Epidermal melanocyte (primary cell): ENCODE measurements at regions not wholly inside any gene's neighbourhood (a gene's known extent, or its start where the extent isn't known, plus 50 kb on each side); places are given as distances from the start of the nearest gene placed in this dataset.
A peak's percentile ranks its signal among the peaks of the same experiment; 100 is the strongest.

Experiments
- DNase-seq: peaks from one replicate; pipeline ENCODE4 v3.0.0; 2011; ENCODE audit warnings: low spot score; ENCODE audit not compliant: insufficient read length

DNA sequence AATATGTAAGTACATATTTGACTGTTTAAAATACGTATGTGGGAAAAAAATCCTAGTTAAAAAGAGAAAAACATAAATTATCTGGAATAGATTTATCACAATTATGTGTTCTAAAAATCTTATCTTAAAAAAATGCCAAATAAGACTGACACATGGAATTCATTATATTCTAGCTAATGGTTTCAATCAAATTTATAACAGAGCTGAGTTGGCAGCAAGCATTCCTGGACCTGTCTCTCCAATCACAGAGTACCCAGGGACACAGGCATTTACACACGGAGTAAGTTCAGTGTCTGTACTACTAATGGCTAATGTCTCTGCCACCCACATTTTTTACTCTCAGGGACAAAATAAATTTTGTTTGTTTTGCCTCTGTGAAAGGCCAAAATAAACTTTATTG is 122.3 kb downstream of the RPS12 start:
- DNase-seq, result no peak

DNA sequence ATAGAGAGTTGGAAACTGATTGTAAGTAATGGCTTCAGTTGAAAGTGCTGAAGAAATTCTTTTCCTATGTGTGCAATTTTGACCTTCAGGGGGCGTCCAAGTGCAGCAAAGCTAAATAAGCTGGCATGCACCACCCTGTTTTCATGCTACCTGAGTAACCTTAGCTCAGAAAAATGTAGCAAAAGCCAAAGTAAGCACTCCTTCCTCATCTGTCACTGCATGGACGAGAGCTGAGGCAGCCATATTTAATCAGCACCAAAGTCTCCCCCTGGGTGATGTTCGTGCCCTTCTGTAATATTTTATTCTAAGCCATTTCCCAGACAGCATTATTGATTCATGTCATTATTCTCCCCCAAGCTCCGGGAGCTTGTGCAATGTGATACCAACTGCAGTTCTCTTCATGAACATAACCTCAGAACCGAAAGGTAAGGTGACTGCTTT is 123.1 kb downstream of the RPS12 start:
- no peak for DNase-seq

DNA sequence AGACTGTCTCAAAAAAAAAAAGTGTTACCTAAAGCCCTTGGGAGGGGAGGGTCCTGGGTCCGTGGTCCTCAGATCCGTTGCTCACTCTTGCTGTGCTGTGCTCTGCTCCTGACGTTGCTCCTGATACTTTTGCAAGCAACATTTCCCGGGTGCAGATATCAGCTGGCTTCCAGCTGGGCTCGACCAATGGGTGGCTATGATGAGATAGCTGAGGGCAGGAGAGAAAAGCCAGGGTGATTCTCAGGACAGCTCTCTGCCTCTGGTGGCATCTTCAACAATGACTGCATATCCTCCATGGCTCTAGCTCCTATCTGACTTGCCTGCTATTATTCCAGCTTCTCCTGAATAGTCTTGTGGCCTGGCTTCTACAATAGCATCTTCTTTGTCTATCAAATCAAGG is 134.5 kb downstream of the RPS12 start:
- no peak for DNase-seq

DNA sequence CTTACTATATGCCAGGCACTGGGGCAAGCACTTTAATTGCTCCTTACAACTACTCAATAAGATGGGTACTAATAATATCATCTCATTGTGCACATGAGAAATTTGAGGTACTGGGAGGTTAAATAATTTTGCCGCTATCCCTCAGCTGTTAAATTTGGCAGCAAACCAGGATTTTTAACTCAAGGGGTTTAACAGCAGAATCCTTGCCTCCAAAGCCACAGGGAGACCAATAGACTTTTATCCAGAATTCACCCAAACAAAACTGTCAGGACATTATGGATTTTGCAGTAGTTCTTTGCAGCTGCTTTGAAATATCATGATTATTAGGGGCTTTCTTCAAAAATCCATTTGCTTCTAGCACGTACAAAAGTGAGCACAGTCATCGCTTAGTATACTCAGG is 136.2 kb downstream of the RPS12 start:
- DNase-seq, result no peak

DNA sequence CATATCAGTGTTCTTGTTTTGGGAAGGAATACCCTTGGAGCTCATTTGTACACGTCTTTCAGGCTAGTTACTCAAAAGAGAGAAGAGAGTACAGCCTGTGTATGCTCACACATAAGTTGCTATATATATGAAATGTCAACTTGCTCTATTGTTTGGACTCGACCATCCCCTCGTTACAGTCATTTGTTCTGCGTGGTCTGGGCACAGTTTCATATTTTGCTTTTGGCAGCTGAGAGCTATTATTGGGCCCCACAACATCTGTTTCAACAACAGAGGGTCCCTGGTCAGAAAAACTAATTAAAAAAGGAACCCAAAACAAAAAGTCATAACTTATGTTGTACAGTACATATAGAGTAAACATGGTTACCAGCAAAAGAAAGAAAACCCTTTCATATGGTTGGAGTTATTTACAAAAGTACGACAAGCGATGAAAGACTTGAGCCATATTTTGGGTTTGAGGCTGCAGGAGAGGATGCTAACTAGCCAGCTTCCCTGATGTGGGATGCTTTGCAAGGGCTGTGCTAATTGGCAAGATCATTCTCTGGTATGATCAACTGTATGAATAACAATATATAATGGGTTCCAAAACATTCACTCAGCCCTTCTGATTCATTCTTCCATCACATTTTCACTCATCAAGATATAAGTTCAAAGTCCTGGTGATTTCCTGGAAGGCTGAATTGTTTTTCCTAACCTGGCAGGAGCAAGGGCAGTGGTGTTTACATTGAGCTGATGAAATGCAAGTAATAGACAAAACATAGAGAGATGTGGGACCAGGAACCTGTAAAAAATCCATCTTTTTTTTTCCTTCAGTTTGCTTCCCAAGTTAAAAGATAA is 137.9 kb downstream of the RPS12 start:
- no peak for DNase-seq

DNA sequence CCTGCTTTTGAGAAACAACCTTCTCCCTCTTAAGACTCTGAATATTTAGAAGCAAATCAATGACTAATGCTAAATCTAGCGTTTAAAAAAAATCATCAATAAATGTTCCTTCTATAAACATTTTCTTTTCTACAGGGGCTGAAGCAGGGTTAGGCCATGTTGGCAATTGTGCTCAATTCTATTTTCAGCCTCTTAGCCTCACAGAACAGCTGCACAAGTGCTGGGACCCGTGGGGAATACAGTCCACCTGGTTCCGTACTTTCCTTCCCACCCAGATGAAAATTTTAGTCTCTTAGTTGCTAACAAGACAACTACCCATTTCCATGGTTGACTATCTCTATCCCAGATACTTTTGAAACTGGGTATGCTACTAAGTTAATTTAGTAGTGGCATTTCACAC is 138.6 kb downstream of the RPS12 start:
- DNase-seq, result no peak

DNA sequence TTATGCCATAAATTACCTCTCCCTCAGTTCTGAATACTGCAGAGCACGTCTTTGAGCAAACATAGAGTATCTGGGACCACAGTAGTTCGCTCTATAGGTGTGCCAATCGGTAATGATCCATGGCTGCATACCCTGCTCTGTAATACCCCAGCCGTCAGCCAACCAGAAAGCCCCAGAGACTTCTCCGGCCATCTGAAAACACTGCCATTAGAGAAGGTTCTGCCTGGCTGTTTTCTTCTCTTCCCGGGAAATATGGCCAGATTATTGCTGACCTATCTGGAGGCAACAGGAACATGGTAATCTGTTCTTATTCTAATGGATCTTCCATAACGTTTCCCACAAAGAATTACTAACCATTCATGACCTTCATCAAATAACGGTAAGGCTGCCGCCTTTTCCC is 139.9 kb downstream of the RPS12 start:
- DNase-seq, result no peak

DNA sequence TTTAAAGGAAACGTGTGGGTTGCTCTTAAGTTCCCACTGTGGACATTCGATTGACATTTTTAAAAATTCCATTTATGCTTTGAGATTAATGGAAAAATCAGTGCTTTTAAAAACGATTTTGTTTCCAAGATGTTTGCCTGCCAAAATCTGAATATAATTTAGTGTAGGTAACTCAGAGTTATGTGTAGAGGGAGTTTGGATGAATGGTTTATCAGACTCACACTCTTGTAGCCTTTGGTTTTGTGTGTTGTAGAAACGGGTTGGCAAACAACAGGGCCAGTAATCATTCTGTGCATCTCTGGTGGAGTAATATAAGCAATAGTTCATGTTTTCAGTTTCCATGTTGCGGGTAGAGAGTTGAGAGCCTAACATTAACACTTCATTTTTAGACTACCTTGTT is 140.6 kb downstream of the RPS12 start:
- no peak for DNase-seq

DNA sequence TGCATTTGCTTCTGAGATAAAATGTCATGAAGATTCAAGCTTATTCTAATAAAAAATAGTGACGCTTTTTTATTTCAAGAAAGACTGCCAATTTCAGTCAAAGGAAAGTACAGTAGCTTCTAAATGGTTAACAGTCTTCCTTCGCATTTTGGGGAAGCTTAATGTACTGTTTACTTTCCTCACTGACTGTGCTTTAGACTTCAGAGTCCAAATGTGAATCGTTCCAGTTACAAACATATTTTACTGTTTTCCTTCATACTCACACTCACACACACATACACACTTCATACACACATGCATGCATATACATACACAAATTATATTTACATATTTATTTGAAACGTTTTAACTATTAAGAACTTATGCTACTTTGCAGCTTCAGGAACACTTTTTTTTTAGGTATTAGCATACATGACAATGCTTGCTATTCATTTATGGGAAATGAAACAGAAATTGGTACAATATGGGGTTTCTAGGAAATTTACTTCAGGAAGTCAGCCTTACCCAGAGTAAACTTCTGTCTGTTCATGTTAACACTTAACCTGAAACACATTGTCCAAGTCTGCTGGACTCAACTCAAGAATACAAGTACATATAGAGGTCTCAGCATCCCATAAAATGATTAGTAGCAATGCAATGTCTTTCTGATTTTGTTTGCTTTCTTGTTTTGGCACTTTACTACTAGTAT is 145.4 kb downstream of the RPS12 start:
- DNase-seq, result no peak

DNA sequence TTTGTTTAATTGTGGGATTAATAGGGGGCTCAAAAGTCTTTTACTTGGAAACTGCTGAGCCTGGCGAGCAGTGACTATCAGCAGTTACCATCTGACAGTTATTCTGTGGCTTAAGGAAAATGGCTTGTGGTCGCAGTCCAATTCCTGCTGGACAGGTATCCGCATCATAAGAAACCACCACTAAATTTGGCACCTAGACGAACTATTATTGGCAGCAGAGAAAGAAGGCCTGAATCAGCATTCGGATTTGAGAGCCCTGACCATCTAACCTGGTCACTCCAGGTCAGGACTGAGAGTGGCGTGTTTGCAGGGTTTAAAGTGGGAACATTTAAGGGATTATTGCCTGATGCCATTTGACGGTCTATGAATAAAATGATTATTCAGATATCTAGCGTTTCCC is 146.4 kb downstream of the RPS12 start:
- DNase-seq, result no peak

DNA sequence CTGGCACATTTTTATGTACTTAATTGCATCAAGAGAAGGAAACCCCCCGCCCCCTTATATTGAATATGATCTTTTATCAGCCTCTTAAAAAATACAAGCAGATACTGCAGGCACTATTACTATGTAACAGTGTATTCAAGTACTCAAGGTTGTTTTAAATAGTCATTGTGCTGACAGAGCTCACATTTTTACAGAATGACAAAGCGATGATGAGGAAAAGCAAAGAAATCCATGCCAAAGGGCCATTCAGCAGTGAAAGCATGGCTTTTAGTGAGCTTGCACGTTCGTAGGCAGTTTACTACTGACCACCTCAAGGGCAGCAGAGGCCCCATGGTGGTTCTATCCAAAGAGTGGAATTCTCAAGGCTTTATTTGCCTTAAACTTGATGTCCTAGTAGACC is 146.8 kb downstream of the RPS12 start:
- no peak for DNase-seq

DNA sequence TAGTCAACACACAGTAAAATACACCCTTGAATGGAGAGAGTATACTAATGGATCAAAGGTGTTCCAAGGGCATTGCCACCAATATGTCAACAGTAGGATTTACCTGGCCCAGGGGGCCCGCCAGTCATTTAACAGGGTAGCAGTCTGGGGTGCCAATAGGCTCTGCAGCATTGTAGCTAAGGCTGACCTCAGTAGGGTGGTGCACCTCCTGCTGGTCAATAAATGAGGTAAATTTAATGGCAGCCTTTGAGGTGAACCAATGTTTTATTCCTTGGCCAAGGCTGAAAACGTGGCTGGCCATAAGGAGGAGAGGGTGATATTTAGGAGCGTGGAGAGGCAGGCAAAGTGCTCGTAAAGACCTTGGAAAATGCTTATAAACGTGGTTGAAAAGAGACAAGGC is 147.2 kb downstream of the RPS12 start:
- no peak for DNase-seq

DNA sequence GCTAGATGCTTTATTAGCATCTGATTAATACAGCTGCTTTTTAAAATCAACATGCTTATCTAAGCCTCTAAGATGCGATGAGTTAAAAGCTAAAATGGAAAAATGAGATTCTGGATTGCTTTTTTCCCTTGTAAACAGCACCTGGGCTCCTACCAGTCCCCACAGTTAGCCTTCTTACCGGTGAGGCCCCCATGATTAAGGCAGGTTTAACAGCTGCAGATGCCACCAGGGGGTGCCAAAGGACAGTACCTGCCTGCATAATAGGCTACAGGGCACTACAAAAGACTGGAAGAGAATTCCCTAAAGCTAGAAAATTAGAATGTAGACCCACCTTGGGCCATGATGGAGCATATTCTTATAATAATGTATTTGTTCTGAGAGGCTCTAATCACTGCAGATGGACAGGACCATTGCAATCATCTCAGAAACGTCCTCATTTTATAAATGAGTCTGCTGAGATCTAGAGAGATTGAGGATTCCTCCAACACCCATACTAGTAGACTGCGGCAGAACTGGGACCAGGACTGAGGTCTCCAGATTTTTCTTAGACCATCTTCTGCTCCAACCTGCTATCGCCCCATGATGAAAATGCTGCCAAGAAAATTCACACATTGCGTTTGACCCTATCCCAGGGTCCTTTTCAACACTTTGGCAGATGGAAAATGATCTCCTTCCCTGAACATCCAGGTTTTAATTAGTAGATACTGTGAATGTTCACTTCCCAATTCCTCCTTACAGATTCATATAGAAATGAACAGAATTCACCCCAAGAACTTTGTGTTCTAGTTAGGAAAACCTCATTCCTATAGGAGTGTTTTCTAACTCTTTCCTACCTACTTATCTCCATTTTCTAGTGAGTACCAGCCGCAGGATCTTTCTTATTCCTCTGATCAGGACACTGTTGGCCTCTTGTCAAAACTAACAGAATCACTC is 148.8 kb downstream of the RPS12 start:
- DNase-seq, result peak; percentile 45

DNA sequence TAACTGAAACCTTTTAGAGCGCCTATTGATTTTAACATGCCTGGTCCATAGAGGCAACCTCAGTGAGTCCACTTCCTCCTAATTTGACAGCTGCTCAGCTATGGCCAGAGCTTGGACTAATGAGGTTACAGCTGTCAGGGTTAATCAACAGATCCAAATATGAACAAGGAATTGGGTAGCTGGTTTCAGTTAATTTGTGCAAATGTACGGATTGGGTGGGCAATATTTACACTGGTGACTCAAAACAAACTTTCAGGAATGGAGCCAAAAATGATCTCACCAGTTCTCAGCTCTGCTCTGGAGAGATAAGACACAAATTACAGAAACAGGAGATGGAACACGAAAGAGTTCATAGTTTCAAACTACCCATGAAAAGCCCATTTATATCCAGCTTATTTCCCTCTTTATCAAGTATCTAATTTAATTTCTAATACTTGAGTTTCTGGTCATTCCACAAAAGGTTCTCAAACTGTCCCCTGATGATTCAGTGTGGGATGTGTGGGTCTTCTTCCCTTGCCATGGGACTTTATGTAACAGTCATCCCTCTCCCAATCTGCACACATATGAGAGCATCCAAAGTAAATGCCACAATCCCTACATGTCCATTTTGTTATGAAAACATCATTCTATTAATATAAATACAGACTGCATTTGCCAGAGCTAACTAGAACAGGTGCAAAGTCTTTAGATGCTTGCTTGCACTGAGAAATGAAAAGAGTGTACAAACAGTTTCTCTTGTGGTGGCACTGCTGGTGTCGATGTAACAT is 149.9 kb downstream of the RPS12 start:
- no peak for DNase-seq

DNA sequence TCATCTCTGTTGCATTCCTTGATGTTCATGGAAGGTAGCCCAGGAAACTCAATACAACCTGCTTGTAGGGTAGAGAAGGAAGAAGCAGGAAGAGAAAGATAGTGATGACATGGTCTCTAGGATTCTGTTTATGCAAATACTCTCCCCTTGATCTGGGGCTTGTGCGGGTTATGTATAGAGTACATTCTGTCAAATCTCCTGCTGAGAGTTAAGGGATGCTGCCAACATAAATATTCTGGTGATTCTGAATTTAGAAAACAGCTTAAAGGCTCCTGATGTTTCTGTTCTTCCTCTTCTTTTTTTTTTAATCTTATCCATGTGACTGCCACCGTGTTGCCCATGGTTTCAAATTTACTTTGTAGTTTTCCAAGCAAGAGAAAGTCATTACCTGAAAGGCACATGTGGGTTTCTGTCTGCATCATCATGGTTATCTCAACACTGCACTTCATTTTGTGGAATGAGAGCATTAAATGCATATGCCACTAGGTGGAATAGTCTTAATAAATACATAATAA is 150.6 kb downstream of the RPS12 start:
- no peak for DNase-seq

DNA sequence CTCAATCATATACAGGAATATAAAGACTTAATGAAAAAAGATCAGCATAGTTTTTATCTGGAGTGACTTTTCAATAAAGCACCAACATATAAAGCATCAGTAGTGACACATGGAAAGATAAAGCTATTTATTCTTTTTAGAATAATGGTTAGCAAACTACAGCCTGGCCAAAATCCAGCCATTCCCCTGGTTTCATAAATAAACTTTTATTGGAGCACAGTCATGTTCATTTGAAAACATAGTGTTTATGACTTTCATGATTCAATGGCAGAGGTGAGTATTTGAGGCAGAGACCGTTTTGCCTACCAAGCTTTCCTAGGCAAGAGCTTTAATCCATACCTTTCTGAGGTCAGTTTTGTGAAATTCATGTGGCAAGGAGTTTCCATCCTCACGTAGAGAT is 153.5 kb downstream of the RPS12 start:
- no peak for DNase-seq

DNA sequence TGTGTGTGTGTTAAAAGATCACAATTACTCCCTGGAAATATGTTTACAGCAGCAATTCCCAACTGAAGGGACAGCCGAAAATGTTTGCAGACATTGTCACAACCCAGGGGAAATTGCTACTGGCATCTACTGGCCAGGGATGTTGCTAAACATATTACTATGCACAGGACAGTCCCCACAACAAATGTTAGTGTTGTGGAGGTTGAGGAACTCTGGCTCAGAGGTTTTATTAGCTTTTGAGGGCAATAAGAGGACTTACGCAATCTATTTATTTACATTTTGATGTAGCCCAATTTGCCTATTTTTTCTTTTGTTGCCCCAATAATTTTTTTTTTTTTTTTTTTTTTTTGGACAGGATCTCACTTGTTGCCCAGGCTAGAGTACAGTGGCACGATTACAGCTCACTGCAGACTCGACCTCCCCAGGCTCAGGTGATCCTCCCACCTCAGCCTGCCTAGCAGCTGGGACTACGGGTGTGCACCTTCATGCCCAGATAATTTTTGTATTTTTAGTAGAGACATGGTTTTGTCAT is 154.1 kb downstream of the RPS12 start:
- DNase-seq, result no peak

DNA sequence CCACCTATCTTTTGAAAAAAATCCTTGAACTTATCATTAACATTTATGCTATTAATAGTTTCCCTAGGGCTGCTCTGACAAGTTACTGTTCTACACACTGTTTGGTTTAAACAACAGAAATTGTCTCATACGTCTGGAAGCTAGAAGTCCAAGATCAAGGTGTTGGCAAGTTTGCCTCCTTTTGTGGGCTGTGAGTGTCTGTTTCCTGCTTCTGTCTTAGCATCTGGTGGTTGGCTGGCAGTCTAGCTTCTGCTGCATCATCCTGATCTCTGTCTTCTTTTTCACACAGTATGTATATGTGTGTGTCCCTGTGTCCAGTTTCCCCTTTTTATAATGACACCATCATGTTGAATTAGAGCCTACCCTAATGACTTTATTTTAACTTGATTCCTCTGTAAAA is 154.8 kb downstream of the RPS12 start:
- no peak for DNase-seq

DNA sequence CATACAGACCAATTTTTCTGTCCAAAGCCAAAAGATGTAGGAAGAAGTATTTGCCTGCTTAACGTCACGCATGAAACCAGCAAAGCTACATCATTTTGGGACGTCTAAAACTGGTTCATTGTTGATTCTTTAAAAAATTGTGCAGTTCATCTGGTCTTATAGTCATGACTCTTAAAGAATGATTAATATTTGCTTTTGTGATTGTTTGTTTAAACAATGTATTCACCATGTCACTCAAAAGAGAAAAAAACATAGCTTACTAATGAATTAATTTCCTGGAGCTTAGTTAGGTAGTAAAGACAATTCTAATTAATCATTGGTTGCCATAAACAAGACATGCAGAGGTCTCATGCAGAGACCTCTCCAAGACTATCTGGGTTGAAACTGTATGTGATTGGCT is 157.3 kb downstream of the RPS12 start:
- no peak for DNase-seq

DNA sequence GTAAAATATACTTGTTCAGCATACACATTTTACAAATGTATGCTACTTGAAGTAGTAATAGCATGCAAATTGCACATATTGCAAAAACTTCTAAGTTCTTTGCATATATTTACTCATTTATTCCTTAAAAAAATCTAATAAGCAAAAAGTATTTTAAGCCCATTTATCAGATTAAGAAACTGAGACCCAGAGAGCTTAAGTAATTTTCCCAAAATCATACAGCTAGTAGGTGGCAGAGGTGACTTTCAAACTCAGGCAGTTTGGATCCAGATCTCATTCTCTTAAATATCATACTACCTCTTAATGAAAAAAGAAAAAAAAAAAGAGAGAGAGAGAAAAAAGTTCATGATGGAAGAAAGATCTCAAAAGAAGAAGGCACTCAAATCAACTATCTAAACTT is 157.9 kb downstream of the RPS12 start:
- DNase-seq, result no peak

DNA sequence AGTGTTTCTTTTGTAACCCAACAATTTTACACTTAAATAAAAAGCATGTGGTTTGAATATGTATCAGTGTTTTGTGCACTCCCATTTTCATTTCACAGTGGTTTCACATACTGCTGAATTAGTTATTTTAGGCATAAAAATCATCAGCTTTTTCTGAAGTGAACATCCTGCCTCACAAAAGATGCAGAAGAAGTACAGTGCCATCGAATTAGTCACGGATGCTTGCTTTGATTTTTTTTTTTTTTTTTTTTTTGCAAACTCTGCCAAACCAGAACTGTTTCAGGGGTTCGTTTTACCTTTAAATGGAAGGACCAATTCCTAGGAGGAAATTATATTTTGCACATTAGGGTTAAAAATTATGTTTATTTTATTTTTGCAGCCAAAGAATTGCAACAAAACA is 158.6 kb downstream of the RPS12 start:
- DNase-seq, result no peak
